ENCODE measurements at regions not wholly inside any gene's neighbourhood (a gene's known extent, or its start where the extent isn't known, plus 50 kb on each side); places are given as distances from the start of the nearest gene placed in this dataset.

DNA sequence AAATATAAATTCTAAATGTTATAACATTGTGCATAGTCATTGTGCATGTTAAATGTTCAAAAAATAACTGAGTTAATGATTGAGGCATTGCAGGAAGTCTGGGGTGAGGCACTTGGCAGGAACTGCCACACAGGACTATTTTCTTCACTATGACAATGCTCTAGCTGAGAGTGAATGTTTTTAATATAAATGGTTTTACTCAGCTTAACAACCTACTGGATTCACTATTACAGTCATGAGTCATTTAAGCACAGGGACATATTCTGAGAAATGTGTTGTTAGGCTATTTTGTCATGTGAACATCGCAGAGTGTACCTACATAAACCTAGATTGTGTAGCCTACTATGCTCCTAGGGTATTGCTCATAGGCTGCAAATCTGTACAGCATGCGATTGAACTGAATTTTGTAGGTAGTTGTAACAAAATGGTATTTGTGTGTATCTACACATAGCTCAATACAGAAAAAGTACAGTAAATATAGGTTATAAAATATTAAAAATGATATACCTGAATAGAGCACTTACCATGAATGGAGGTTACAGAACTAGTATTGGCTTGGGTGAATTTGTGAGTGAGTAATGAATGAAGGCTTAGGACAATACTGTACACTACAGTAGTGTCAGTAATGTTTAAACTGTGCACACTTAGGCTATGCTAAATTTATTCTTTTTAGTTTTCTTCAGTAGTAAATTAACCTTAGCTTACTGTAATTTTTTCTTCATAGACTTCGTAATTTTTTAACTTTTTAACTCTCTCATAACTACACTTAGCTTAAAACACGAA lies 346.1 kb upstream of the PTGER4 start:
- TF ChIP-seq, protein P1, sequence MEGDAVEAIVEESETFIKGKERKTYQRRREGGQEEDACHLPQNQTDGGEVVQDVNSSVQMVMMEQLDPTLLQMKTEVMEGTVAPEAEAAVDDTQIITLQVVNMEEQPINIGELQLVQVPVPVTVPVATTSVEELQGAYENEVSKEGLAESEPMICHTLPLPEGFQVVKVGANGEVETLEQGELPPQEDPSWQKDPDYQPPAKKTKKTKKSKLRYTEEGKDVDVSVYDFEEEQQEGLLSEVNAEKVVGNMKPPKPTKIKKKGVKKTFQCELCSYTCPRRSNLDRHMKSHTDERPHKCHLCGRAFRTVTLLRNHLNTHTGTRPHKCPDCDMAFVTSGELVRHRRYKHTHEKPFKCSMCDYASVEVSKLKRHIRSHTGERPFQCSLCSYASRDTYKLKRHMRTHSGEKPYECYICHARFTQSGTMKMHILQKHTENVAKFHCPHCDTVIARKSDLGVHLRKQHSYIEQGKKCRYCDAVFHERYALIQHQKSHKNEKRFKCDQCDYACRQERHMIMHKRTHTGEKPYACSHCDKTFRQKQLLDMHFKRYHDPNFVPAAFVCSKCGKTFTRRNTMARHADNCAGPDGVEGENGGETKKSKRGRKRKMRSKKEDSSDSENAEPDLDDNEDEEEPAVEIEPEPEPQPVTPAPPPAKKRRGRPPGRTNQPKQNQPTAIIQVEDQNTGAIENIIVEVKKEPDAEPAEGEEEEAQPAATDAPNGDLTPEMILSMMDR (IDR thresholded peaks at IDR 0.05; ENCODE audit: insufficient read depth, low read depth, low read length, missing control alignments) = no peak

DNA sequence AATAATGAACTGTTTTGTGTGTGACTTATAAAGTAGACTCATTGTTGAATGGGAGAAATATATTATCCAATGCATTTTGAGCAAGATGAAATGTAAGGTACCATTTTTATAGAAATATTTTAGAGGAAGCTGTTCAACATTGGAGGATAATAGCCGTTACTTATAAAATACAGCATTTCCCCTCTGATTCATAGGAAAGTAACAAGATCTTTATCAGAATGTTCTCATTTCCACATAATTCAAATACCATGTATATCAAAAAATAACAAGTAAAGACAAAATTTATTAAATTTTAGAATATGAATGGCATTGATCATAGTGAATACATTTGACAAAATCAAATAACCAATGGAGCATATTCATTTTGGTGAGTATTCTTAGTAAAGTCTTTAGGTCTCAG lies 346.7 kb upstream of the PTGER4 start:
- DNase-seq (ENCODE audit: low read depth) = no peak
- no peak overlapping the region for H3K4me3 ChIP-seq (ENCODE audit: low read length)
- TF ChIP-seq, protein P1 (IDR thresholded peaks at IDR 0.05; ENCODE audit: insufficient read depth, low read depth, low read length, missing control alignments) = no peak

More for the DNA sequence above, 346.1 kb upstream of the PTGER4 start:
- peak; percentile 52 for DNase-seq (ENCODE audit: low read depth)
- no peak overlapping the region for H3K4me3 ChIP-seq (ENCODE audit: low read length)

DNA sequence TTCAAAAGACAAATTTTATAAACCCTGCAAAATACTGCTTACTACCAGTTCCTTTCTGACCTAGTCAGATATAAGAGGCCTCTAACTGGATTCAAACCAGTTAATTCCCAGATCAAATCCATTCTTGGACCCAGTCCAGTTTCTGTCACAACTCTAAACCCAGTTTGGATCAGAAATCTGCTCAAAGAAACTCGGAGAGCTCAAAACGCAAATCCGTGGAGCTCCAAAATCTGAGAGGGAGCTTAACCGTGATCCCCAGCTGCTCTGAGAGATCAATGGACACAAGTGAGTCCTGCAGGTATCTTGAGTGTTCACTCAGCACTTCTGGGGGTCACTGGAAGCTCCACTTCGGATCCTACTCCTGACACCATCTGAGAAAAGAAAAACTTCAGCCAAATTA lies 348.1 kb upstream of the PTGER4 start:
- H3K4me3 ChIP-seq (ENCODE audit: low read length) = no peak overlapping the region
- TF ChIP-seq, protein P1 (IDR thresholded peaks at IDR 0.05; ENCODE audit: insufficient read depth, low read depth, low read length, missing control alignments) = no peak
- DNase-seq (ENCODE audit: low read depth) = no peak

DNA sequence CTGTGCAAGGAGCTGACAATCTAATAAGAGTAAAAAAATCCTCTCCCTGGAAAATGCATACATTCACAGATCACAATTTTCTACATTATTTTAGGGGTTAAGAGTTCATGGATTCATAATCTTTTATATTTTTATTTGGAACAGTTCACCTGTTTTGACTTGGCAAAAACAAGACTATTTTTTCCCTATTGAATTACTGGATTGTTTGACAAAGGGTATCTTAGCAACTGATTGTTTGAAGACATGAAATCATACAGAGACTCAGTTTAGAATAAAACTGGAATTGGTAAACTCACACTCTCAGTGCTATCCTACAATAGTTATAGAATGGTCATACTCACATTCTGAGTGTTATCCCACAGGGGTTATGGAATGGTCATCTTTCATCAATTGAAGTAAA lies 358.2 kb upstream of the PTGER4 start:
- no peak for DNase-seq (ENCODE audit: low read depth)

DNA sequence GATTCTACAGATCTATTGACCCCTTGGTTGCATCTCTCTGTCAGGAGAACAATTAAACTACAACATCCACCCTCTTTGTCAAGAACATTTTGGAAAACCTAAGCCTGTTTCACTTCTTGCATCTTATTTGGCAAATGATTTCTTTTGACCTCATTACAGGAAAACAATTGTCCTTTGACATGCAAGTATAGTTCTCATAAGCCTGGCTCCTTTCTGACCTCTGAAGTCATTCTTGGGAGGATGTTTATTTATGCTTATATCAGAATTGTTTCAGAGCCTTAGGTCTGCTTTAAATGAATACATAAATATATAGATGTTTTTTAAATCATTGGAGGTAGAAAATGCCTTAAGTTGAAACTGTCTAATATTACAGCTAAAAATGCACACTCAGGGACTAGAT lies 361.3 kb upstream of the PTGER4 start:
- TF ChIP-seq, protein P1 (IDR thresholded peaks at IDR 0.05; ENCODE audit: insufficient read depth, low read depth, low read length, missing control alignments) = no peak

More for the DNA sequence above, 358.2 kb upstream of the PTGER4 start:
- H3K4me3 ChIP-seq (ENCODE audit: low read length) = no peak overlapping the region
- TF ChIP-seq, protein P1 (IDR thresholded peaks at IDR 0.05; ENCODE audit: insufficient read depth, low read depth, low read length, missing control alignments) = no peak

DNA sequence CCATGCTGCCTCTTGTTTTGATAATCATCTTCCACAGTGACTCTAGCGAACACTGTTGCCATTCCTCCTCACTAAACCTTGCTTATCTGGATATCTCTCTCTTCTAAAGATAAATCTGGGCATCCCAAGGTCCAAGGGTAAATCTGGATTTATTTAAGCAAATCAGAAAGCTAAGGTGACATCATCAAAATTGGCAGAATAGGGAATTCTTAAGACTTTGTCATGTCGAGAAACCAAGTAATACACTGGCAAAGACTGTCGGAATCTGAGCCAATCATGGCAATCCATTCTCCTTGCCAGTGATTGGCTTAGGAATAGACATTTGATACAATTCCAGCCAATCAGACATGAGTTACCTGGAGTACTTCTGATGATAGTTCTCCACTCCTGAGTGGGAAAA lies 362.7 kb upstream of the PTGER4 start:
- H3K4me3 ChIP-seq (ENCODE audit: low read length) = no peak overlapping the region
- TF ChIP-seq, protein P1 (IDR thresholded peaks at IDR 0.05; ENCODE audit: insufficient read depth, low read depth, low read length, missing control alignments) = no peak
- DNase-seq (ENCODE audit: low read depth) = no peak

More for the DNA sequence above, 361.3 kb upstream of the PTGER4 start:
- no peak for DNase-seq (ENCODE audit: low read depth)
- no peak overlapping the region for H3K4me3 ChIP-seq (ENCODE audit: low read length)

DNA sequence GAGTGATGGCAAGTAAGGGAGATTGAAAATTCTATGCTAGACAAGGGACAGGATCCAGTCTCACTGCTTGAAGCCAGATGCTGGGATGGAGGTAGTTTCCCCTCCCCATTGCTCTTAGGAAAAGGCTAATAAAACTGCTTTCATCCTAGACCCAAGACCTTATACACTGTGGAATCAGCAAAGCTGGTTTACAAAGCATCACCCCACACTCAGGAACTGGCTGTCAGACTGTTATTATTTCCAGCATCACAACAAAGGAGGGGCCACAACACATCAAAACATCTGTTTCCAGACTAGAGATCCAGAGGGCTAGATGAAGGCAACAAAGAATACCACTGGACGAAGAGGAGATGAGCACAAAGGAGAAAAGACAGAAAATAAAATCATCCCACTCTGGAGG lies 364.6 kb upstream of the PTGER4 start:
- H3K4me3 ChIP-seq (ENCODE audit: low read length) = no peak overlapping the region
- TF ChIP-seq, protein P1 (IDR thresholded peaks at IDR 0.05; ENCODE audit: insufficient read depth, low read depth, low read length, missing control alignments) = no peak

More for the DNA sequence above, 364.6 kb upstream of the PTGER4 start:
- DNase-seq (ENCODE audit: low read depth) = no peak
